AG04449 (cell line): ENCODE measurements at regions not wholly inside any gene's neighbourhood (a gene's known extent, or its start where the extent isn't known, plus 50 kb on each side); places are given as distances from the start of the nearest gene placed in this dataset.

ENCODE experiments used
- CTCF ChIA-PET: fragments of 350-600 bp; formaldehyde crosslinking; extraction: SDS; loops from one replicate; lab custom pipeline; 2021; ENCODE audit warnings: antibody characterized with exemption; lab: Yijun Ruan, JAX
- POLR2A ChIA-PET: fragments of 400-600, 350-600 bp; formaldehyde crosslinking; extraction: SDS; loops from one replicate; lab custom pipeline; 2020; ENCODE audit warnings: antibody characterized with exemption, inconsistent platforms; lab: Yijun Ruan, JAX
- DNase-seq: peaks from one replicate; pipeline ENCODE4 v3.0.0-alpha.2; 2010; ENCODE audit warnings: low read depth, low spot score
- H3K4me3 ChIP-seq: 2 replicates; pipeline ENCODE4 v1.5.1; 2011; ENCODE audit warnings: low read depth, mild to moderate bottlenecking, control low read depth, low read length
- TF ChIP-seq, protein P1 (sequence below): IDR thresholded peaks from one replicate; pipeline ENCODE4 v1.5.1; 2011; ENCODE audit warnings: mild to moderate bottlenecking, moderate library complexity, low read length, control low read depth, inconsistent platforms; ENCODE audit not compliant: insufficient read depth; ENCODE audit errors: missing control alignments

DNA sequence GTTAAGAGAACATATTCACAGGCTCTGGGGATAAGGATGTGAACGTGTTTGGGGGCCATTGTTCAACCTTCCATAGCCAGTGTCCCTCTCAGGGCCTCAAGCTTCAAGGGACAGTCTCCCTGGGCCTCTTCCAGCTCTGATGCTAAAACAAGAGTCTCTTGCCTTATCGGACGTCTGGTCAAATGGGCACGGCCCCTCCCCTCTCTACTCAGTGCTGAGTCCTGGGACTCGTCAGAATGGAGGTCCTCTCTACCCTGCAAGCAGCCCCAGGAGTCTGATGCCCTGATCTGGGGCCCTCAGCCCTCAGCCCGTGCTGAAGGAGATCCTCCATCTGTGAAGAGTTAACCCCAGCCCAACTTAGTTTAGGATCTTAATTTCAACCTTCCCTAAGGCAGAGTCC is 198.2 kb downstream of the ZFP36L2 start:
- POLR2A ChIA-PET: no interaction called here
- no peak for DNase-seq
- CTCF ChIA-PET: interaction anchor here (1.4 to 4.7 kb wide), 3 partner anchors 15 to 456 kb away, joined by 3 to 31 read pairs (median 5); no protein-coding TSS in a partner anchor
- no peak overlapping the region for H3K4me3 ChIP-seq
- TF ChIP-seq, protein P1, sequence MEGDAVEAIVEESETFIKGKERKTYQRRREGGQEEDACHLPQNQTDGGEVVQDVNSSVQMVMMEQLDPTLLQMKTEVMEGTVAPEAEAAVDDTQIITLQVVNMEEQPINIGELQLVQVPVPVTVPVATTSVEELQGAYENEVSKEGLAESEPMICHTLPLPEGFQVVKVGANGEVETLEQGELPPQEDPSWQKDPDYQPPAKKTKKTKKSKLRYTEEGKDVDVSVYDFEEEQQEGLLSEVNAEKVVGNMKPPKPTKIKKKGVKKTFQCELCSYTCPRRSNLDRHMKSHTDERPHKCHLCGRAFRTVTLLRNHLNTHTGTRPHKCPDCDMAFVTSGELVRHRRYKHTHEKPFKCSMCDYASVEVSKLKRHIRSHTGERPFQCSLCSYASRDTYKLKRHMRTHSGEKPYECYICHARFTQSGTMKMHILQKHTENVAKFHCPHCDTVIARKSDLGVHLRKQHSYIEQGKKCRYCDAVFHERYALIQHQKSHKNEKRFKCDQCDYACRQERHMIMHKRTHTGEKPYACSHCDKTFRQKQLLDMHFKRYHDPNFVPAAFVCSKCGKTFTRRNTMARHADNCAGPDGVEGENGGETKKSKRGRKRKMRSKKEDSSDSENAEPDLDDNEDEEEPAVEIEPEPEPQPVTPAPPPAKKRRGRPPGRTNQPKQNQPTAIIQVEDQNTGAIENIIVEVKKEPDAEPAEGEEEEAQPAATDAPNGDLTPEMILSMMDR: no peak

DNA sequence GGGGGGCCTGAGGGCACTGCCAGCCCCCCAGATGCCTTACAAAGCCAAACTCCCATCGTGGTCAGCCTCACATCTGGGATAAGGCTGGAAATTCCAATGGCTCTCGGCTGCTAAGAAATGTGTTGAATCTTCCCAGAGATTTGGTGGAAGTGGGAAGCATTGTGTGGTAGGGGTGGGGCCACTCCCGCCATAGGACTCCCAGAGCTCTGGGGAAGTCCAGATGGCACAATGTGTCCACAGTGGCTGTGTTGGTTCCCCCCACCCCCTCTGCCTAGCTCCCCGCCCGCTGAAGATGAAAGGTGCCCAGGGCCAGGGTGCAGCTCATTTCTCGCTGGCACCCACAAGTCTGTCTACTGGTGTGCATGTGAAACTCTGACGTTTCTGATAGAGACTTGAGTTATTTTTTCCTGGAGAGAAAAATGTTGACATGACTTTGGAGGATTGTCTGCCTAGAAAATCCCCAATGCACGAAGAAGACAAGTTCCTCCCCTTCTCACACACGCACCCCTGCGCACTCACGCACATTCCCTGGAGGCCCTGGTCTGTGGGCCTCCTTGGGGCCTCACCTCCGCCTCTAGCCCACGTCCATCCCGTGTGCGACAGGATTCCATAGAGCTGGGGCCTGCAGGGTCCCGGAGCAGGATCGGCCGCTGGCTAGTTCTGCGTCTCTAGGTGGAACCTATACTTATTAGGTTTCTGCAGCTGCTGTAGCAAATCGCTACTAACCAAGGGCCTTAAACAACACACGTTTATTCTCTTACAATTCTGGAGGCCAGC is 199.1 kb downstream of the ZFP36L2 start:
- TF ChIP-seq, protein P1: no peak
- no peak overlapping the region for H3K4me3 ChIP-seq
- POLR2A ChIA-PET: no interaction called here
- no peak for DNase-seq
- CTCF ChIA-PET: interaction anchor here (1.4 to 4.7 kb wide), 2 partner anchors 14 to 457 kb away, joined by 5 to 31 read pairs; no protein-coding TSS in a partner anchor

DNA sequence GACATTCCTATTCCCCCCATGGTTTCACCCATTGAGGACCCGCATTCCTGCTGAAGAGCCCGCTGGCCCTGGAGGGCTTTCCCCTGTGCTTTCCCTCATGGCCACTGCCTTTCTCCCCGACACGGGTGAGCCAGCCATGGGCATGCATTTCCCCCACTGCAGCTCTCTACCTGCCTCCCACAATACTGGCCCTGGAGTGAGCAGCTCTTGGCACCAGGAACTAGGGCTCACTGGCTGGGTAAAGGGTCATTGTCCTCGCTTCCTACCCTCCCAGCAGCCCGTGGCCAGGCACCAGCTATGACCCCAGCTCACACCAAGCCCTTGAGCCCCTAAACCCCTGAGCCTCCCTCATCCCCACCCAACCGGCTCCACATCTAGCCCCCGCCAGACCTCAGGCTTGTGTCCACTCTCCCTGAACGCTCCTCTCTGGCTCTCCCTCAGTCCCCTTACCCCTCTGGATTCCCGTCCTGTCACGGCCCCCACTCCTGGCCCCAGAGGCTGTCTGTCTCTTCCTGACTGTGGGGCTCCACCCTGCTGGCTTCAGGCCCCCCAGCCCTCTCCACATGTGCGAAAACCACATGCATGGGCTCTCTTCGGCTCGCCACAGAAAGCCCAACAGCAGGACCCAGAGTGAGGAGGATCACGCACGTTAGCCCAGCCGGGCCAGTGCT is 199.8 kb downstream of the ZFP36L2 start:
- ChIA-PET CTCF (interaction anchor here (0.7 to 4.7 kb wide), 7 partner anchors 8 to 197 kb away, joined by 3 to 31 read pairs (median 3); no protein-coding TSS in a partner anchor), POLR2A (no interaction called here)
- no peak for DNase-seq
- TF ChIP-seq, protein P1: no peak
- H3K4me3 ChIP-seq: no peak overlapping the region

DNA sequence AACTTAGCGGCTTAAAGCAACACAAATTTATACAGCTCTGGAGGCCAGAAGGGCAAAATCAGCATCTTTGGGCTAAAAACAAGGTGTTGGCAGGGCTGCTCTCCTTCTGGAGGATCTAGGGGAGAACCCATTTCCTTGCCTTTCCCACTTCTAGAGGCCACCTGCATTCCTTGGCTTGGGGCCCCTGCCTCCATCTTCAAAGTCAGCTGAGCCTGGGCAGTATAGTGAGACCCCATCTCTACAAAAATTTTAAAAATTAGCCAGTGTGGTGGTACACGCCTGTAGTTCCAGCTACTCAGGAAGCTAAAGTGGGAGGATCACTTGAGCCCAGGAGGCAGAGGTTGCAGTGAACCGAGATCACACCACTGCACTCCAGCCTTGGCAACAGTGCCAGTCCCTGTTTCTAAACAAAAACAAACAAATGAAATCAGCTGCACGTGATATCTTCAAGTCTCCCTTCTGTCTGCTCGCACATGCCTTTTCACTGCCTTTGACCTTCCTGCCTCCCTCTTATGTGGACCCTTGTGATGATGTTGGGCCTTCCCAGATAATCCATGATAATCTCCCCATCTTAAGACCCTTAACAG is 200.6 kb downstream of the ZFP36L2 start:
- DNase-seq: no peak
- POLR2A ChIA-PET: interaction anchor here (0.7 kb wide), 1 partner anchor 16 kb away, joined by 3 read pairs; no protein-coding TSS in a partner anchor
- TF ChIP-seq, protein P1: no peak
- CTCF ChIA-PET: interaction anchor here (1.0 to 4.7 kb wide), 13 partner anchors 9 to 515 kb away, joined by 3 to 31 read pairs (median 4); partner anchors contain the start of gene ZFP36L2
- H3K4me3 ChIP-seq: no peak overlapping the region

DNA sequence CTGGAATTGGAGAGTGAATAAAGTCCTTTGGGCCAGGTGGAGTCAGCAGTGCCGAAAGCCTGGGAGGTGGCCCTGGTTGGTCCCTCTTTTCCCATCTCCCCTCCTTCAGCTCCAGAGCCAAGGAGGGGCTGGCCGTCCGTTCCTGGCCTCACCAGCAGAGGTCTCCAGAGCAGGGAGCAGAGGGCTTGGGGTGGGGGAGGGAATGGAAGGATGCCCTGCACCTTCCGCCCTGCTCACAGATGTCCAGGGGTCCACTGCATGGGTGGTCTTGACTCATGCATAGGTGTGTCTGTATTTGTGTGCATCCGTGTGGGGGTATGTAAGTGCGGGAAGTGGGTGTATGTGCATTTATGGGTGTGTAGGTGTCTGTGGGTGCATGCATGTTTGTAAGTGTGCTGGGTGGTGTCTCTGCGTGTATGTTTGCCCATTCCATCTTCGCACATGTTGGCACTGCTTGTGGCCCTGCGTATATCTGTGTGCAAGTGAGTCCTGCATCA is 201.8 kb downstream of the ZFP36L2 start:
- TF ChIP-seq, protein P1: peak; percentile 98
- POLR2A ChIA-PET: interaction anchor here (1.0 kb wide), 1 partner anchor 201 kb away, joined by 3 read pairs; no protein-coding TSS in a partner anchor
- CTCF ChIA-PET: interaction anchor here (0.6 to 4.7 kb wide), 22 partner anchors 10 to 204 kb away, joined by 3 to 31 read pairs (median 6); partner anchors contain the start of gene ZFP36L2
- no peak overlapping the region for H3K4me3 ChIP-seq
- no peak for DNase-seq
